Activated naive CD4-positive, alpha-beta T cell treated with anti-CD3 and anti-CD28 coated beads, Interleukin-2, amount 50 U/mL, for 24 hours (primary cell): ENCODE measurements at regions not wholly inside any gene's neighbourhood (a gene's known extent, or its start where the extent isn't known, plus 50 kb on each side); places are given as distances from the start of the nearest gene placed in this dataset.

Experiments
- H3K27ac Mint-ChIP-seq: one replicate; pipeline ENCODE4 v1.8.0; 2021; ENCODE audit warnings: mild to moderate bottlenecking, mixed read lengths
- H3K27me3 Mint-ChIP-seq: one replicate; pipeline ENCODE4 v1.8.0; 2021; ENCODE audit warnings: mixed read lengths
- H3K36me3 Mint-ChIP-seq: one replicate; pipeline ENCODE4 v1.8.0; 2021; ENCODE audit warnings: mixed read lengths
- H3K4me1 Mint-ChIP-seq: one replicate; pipeline ENCODE4 v1.8.0; 2021; ENCODE audit warnings: mixed read lengths
- H3K4me3 Mint-ChIP-seq: one replicate; pipeline ENCODE4 v1.8.0; 2021; ENCODE audit warnings: mild to moderate bottlenecking, mixed read lengths
- H3K9me3 Mint-ChIP-seq: one replicate; pipeline ENCODE4 v1.8.0; 2021; ENCODE audit warnings: mixed read lengths

GRCh38 chr15:70281261-70281810 lies 183.6 kb upstream of the TLE3 start:
- H3K4me3 Mint-ChIP-seq: no peak overlapping the region
- H3K36me3 Mint-ChIP-seq: no peaks in the 10 kb centered on the region
- H3K4me1 Mint-ChIP-seq: no peaks in the 10 kb centered on the region
- no peaks in the 10 kb centered on the region for H3K9me3 Mint-ChIP-seq
- no peak overlapping the region for H3K27ac Mint-ChIP-seq
- H3K27me3 Mint-ChIP-seq: no peaks in the 10 kb centered on the region

- H3K4me1 Mint-ChIP-seq: no peaks in the 10 kb centered on the region
- no peaks in the 10 kb centered on the region for H3K27me3 Mint-ChIP-seq
- H3K4me3 Mint-ChIP-seq: no peak overlapping the region
- no peak overlapping the region for H3K27ac Mint-ChIP-seq
- no peaks in the 10 kb centered on the region for H3K36me3 Mint-ChIP-seq
- H3K9me3 Mint-ChIP-seq: no peaks in the 10 kb centered on the region
Measured at GRCh38 chr15:70280781-70281180, 183.1 kb upstream of the TLE3 start.

- Mint-ChIP-seq H3K4me3 (no peak overlapping the region), H3K9me3 (no peaks in the 10 kb centered on the region), H3K4me1 (no peaks in the 10 kb centered on the region), H3K36me3 (no peaks in the 10 kb centered on the region), H3K27ac (no peak overlapping the region), H3K27me3 (no peaks in the 10 kb centered on the region)
Measured at GRCh38 chr15:70279096-70279495, 181.4 kb upstream of the TLE3 start.

- Mint-ChIP-seq H3K4me3 (no peak overlapping the region), H3K36me3 (no peaks in the 10 kb centered on the region), H3K4me1 (peaks cover 3% of the 10 kb centered on the region)
Measured at GRCh38 chr15:70278644-70279043, 180.9 kb upstream of the TLE3 start.

GRCh38 chr15:70277556-70277955 lies 179.8 kb upstream of the TLE3 start:
- Mint-ChIP-seq H3K27me3 (peaks cover 1% of the 10 kb centered on the region), H3K27ac (no peak overlapping the region), H3K4me3 (no peak overlapping the region), H3K36me3 (no peaks in the 10 kb centered on the region), H3K9me3 (no peaks in the 10 kb centered on the region), H3K4me1 (peaks cover 5% of the 10 kb centered on the region)

More at GRCh38 chr15:70278644-70279043, 180.9 kb upstream of the TLE3 start:
- H3K27ac Mint-ChIP-seq: no peak overlapping the region
- H3K27me3 Mint-ChIP-seq: peaks cover 1% of the 10 kb centered on the region
- H3K9me3 Mint-ChIP-seq: no peaks in the 10 kb centered on the region

- H3K36me3 Mint-ChIP-seq: no peaks in the 10 kb centered on the region
- no peak overlapping the region for H3K27ac Mint-ChIP-seq
- H3K4me1 Mint-ChIP-seq: peaks cover 5% of the 10 kb centered on the region
- H3K4me3 Mint-ChIP-seq: no peak overlapping the region
- H3K9me3 Mint-ChIP-seq: no peaks in the 10 kb centered on the region
- H3K27me3 Mint-ChIP-seq: peaks cover 1% of the 10 kb centered on the region
Measured at GRCh38 chr15:70276401-70276800, 178.7 kb upstream of the TLE3 start.

GRCh38 chr15:70275461-70276138 lies 177.9 kb upstream of the TLE3 start:
- Mint-ChIP-seq H3K36me3 (no peaks in the 10 kb centered on the region), H3K9me3 (no peaks in the 10 kb centered on the region), H3K27ac (no peak overlapping the region), H3K4me3 (no peak overlapping the region), H3K4me1 (peaks cover 7% of the 10 kb centered on the region), H3K27me3 (peaks cover 1% of the 10 kb centered on the region)

- peaks cover 1% of the 10 kb centered on the region for H3K27me3 Mint-ChIP-seq
- H3K36me3 Mint-ChIP-seq: no peaks in the 10 kb centered on the region
- peaks cover 14% of the 10 kb centered on the region for H3K4me1 Mint-ChIP-seq
- H3K27ac Mint-ChIP-seq: no peak overlapping the region
- H3K4me3 Mint-ChIP-seq: no peak overlapping the region
- H3K9me3 Mint-ChIP-seq: no peaks in the 10 kb centered on the region
Measured at GRCh38 chr15:70274908-70275307, 177.2 kb upstream of the TLE3 start.

- no peaks in the 10 kb centered on the region for H3K9me3 Mint-ChIP-seq
- H3K4me1 Mint-ChIP-seq: peaks cover 18% of the 10 kb centered on the region
- H3K27ac Mint-ChIP-seq: no peak overlapping the region
- no peak overlapping the region for H3K4me3 Mint-ChIP-seq
- no peaks in the 10 kb centered on the region for H3K36me3 Mint-ChIP-seq
- H3K27me3 Mint-ChIP-seq: peaks cover 1% of the 10 kb centered on the region
Measured at GRCh38 chr15:70274255-70274880, 176.7 kb upstream of the TLE3 start.

- Mint-ChIP-seq H3K27ac (peak overlapping the region; percentile 82), H3K4me1 (peaks cover 18% of the 10 kb centered on the region), H3K9me3 (no peaks in the 10 kb centered on the region), H3K27me3 (peaks cover 1% of the 10 kb centered on the region), H3K36me3 (no peaks in the 10 kb centered on the region), H3K4me3 (no peak overlapping the region)
Measured at GRCh38 chr15:70273808-70274207, 176.1 kb upstream of the TLE3 start.

GRCh38 chr15:70272565-70273355 lies 175.0 kb upstream of the TLE3 start:
- Mint-ChIP-seq H3K27ac (no peak overlapping the region), H3K9me3 (no peaks in the 10 kb centered on the region), H3K36me3 (no peaks in the 10 kb centered on the region), H3K4me1 (peaks cover 18% of the 10 kb centered on the region), H3K27me3 (peaks cover 1% of the 10 kb centered on the region), H3K4me3 (no peak overlapping the region)

GRCh38 chr15:70271422-70272088 lies 173.8 kb upstream of the TLE3 start:
- no peaks in the 10 kb centered on the region for H3K36me3 Mint-ChIP-seq

GRCh38 chr15:70270752-70271111 lies 173.0 kb upstream of the TLE3 start:
- H3K4me3 Mint-ChIP-seq: no peak overlapping the region

More at GRCh38 chr15:70271422-70272088, 173.8 kb upstream of the TLE3 start:
- Mint-ChIP-seq H3K4me3 (no peak overlapping the region), H3K27me3 (peaks cover 1% of the 10 kb centered on the region), H3K9me3 (no peaks in the 10 kb centered on the region), H3K4me1 (peaks cover 24% of the 10 kb centered on the region), H3K27ac (peak overlapping the region; percentile 38)

GRCh38 chr15:70269991-70270751 lies 172.5 kb upstream of the TLE3 start:
- Mint-ChIP-seq H3K27ac (no peak overlapping the region), H3K4me1 (peaks cover 31% of the 10 kb centered on the region), H3K9me3 (no peaks in the 10 kb centered on the region), H3K36me3 (no peaks in the 10 kb centered on the region), H3K4me3 (no peak overlapping the region), H3K27me3 (peaks cover 1% of the 10 kb centered on the region)

More at GRCh38 chr15:70270752-70271111, 173.0 kb upstream of the TLE3 start:
- no peaks in the 10 kb centered on the region for H3K9me3 Mint-ChIP-seq
- H3K27me3 Mint-ChIP-seq: peaks cover 1% of the 10 kb centered on the region
- no peaks in the 10 kb centered on the region for H3K36me3 Mint-ChIP-seq
- no peak overlapping the region for H3K27ac Mint-ChIP-seq
- peaks cover 31% of the 10 kb centered on the region for H3K4me1 Mint-ChIP-seq
